ENCODE measurements at regions not wholly inside any gene's neighbourhood (a gene's known extent, or its start where the extent isn't known, plus 50 kb on each side); places are given as distances from the start of the nearest gene placed in this dataset.

- no peak overlapping the region for H3K4me2 ChIP-seq (ENCODE audit: low read length)
- no peaks in the 10 kb centered on the region for H3K36me3 ChIP-seq (replicated peaks; ENCODE audit: low read depth, low read length)
- peaks cover 7% of the 10 kb centered on the region; the same call in 1 of the 2 replicates for H3K4me1 ChIP-seq (ENCODE audit: low read length)
- H3K79me2 ChIP-seq (ENCODE audit: low read length) = no peaks in the 10 kb centered on the region
- H3K9ac ChIP-seq (ENCODE audit: low read length) = no peak overlapping the region
- H3K27ac ChIP-seq (ENCODE audit: low read length) = no peak overlapping the region
- H3K9me3 ChIP-seq (ENCODE audit: insufficient read depth, low read length) = no peaks in the 10 kb centered on the region
- no peaks in the 10 kb centered on the region for H4K20me1 ChIP-seq (ENCODE audit: insufficient read depth, low read length)
- H3K4me3 ChIP-seq (ENCODE audit: low read length) = no peak overlapping the region
- peak overlapping the region; percentile 72 for H2AFZ ChIP-seq (ENCODE audit: low read depth, low read length)
- TF ChIP-seq CTCF (IDR thresholded peaks at IDR 0.05; ENCODE audit: low read depth, low read length) (no peak), EZH2phosphoT487 (IDR thresholded peaks at IDR 0.05; ENCODE audit: low read depth) (no peak)
- H3K27me3 ChIP-seq (ENCODE audit: low read depth, low read length) = no peaks in the 10 kb centered on the region
Observed at GRCh38 chr2:193556766-193557470, 1362.2 kb upstream of the TMEFF2 start.

DNA sequence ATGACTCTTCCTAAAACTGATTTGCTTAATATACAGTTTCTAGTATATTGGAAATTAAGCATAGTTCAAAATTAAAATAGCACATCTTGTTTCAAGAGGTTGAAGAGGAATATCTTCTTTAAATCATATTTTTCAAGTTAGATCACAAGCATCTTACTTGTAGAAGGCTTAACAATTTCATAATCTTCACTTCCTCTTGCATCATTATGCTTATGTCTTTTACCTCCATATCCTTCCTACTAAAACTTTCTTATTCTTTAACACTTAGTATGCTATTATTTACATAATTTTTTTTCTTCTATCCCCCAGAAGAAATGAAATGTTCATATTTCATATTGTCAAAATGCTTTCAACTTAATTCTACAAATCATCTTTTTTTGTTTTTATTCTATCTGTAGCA lies 1354.9 kb upstream of the TMEFF2 start:
- no peaks in the 10 kb centered on the region for H3K36me3 ChIP-seq (replicated peaks; ENCODE audit: low read depth, low read length)
- H4K20me1 ChIP-seq (ENCODE audit: insufficient read depth, low read length) = no peaks in the 10 kb centered on the region
- H2AFZ ChIP-seq (ENCODE audit: low read depth, low read length) = no peak overlapping the region
- H3K4me3 ChIP-seq (ENCODE audit: low read length) = no peak overlapping the region
- H3K9ac ChIP-seq (ENCODE audit: low read length) = no peak overlapping the region
- TF ChIP-seq EZH2phosphoT487 (IDR thresholded peaks at IDR 0.05; ENCODE audit: low read depth) (no peak), CTCF (IDR thresholded peaks at IDR 0.05; ENCODE audit: low read depth, low read length) (no peak)
- no peaks in the 10 kb centered on the region for H3K4me1 ChIP-seq (ENCODE audit: low read length)
- no peak overlapping the region for H3K27ac ChIP-seq (ENCODE audit: low read length)
- no peaks in the 10 kb centered on the region for H3K9me3 ChIP-seq (ENCODE audit: insufficient read depth, low read length)
- H3K4me2 ChIP-seq (ENCODE audit: low read length) = no peak overlapping the region
- no peaks in the 10 kb centered on the region for H3K27me3 ChIP-seq (ENCODE audit: low read depth, low read length)
- H3K79me2 ChIP-seq (ENCODE audit: low read length) = no peaks in the 10 kb centered on the region

- Histone ChIP-seq H3K36me3 (replicated peaks; ENCODE audit: low read depth, low read length) (no peaks in the 10 kb centered on the region), H3K4me1 (ENCODE audit: low read length) (peaks cover 18% of the 10 kb centered on the region), H3K4me2 (ENCODE audit: low read length) (no peak overlapping the region), H2AFZ (ENCODE audit: low read depth, low read length) (no peak overlapping the region), H3K27ac (ENCODE audit: low read length) (no peak overlapping the region), H3K9me3 (ENCODE audit: insufficient read depth, low read length) (no peaks in the 10 kb centered on the region), H3K27me3 (ENCODE audit: low read depth, low read length) (no peaks in the 10 kb centered on the region), H3K79me2 (ENCODE audit: low read length) (no peaks in the 10 kb centered on the region), H4K20me1 (ENCODE audit: insufficient read depth, low read length) (no peaks in the 10 kb centered on the region), H3K4me3 (ENCODE audit: low read length) (no peak overlapping the region), H3K9ac (ENCODE audit: low read length) (no peak overlapping the region)
- no peak for TF ChIP-seq CTCF (IDR thresholded peaks at IDR 0.05; ENCODE audit: low read depth, low read length)
- no peak for TF ChIP-seq EZH2phosphoT487 (IDR thresholded peaks at IDR 0.05; ENCODE audit: low read depth)
Observed at GRCh38 chr2:193542762-193543161, 1348.0 kb upstream of the TMEFF2 start.

- Histone ChIP-seq H3K27ac (ENCODE audit: low read length) (peak overlapping the region; percentile 33), H4K20me1 (ENCODE audit: insufficient read depth, low read length) (no peaks in the 10 kb centered on the region), H3K4me1 (ENCODE audit: low read length) (peaks cover 18% of the 10 kb centered on the region), H3K9me3 (ENCODE audit: insufficient read depth, low read length) (no peaks in the 10 kb centered on the region), H3K36me3 (replicated peaks; ENCODE audit: low read depth, low read length) (no peaks in the 10 kb centered on the region), H3K4me3 (ENCODE audit: low read length) (peak overlapping the region; percentile 25; the same call in 1 of the 2 replicates), H3K79me2 (ENCODE audit: low read length) (no peaks in the 10 kb centered on the region), H2AFZ (ENCODE audit: low read depth, low read length) (no peak overlapping the region), H3K4me2 (ENCODE audit: low read length) (peak overlapping the region; percentile 38), H3K9ac (ENCODE audit: low read length) (no peak overlapping the region), H3K27me3 (ENCODE audit: low read depth, low read length) (no peaks in the 10 kb centered on the region)
- TF ChIP-seq EZH2phosphoT487 (IDR thresholded peaks at IDR 0.05; ENCODE audit: low read depth) = no peak
- TF ChIP-seq CTCF (IDR thresholded peaks at IDR 0.05; ENCODE audit: low read depth, low read length) = no peak
Observed at GRCh38 chr2:193539188-193539587, 1344.5 kb upstream of the TMEFF2 start.
